Lower lobe of right lung (tissue), 2 donors: ENCODE measurements at regions not wholly inside any gene's neighbourhood (a gene's known extent, or its start where the extent isn't known, plus 50 kb on each side); places are given as distances from the start of the nearest gene placed in this dataset.

Experiments used
- ATAC-seq, 2 donors: fragments of 200-7000 bp; cut with Tn5 transposase; one replicate each; pipeline ENCODE4 v1.9.1; 2020 to 2022; ENCODE audit warnings: mild to moderate bottlenecking in 2 of 2, moderate library complexity in 2 of 2
- DNase-seq: peaks from one replicate; pipeline ENCODE4 v3.0.0-alpha.2; 2020
- H3K27ac ChIP-seq: fragments of 200-600 bp; one replicate; pipeline ENCODE4 v1.8.0; 2022
- H3K27me3 ChIP-seq: fragments of 200-600 bp; one replicate; pipeline ENCODE4 v1.8.0; 2022; ENCODE audit warnings: low read depth
- H3K36me3 ChIP-seq: fragments of 200-600 bp; one replicate; pipeline ENCODE4 v1.8.0; 2022; ENCODE audit warnings: mild to moderate bottlenecking
- H3K4me1 ChIP-seq: fragments of 200-600 bp; one replicate; pipeline ENCODE4 v1.8.0; 2022
- H3K4me3 ChIP-seq: fragments of 200-600 bp; one replicate; pipeline ENCODE4 v1.8.0; 2022; ENCODE audit warnings: mild to moderate bottlenecking
- H3K9me3 ChIP-seq: fragments of 200-600 bp; one replicate; pipeline ENCODE4 v1.8.0; 2022
- intact Hi-C: fragments of 100-400 bp; cut with DNase I; formaldehyde crosslinking; loops from one replicate; pipeline ENCODE4 v1.11.0; 2022
- TF ChIP-seq, protein P1 (sequence below): fragments of 200-600 bp; IDR thresholded peaks from one replicate; pipeline ENCODE4 v1.8.0; 2022; ENCODE audit warnings: antibody characterized with exemption, mild to moderate bottlenecking
- donor health status: DM: no; HTN: yes; CAD: no; lungs with severe emphysema.

DNA sequence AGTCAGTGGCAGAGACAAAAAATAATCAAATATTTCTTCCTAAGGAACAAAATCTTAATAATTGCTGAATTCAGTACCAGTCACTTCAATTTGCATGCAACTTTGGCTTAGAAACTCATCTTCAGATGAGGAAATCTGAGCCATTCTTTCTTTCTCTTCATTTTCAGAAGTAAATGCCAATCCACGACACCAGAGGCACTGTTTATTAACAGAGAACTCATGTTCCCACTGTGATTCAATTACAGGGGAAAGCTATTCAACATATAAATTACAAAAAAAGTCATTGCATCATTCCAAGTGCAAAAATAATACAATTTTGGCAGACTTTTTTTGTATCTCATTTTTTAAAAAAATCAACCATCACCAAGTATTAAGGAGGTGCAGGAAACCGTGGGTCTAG, 816.1 kb upstream of the TMEM132C start:
- Histone ChIP-seq H3K27me3 (peaks cover 28% of the 10 kb centered on the region), H3K4me3 (no peak overlapping the region), H3K36me3 (no peaks in the 10 kb centered on the region), H3K4me1 (no peaks in the 10 kb centered on the region), H3K9me3 (no peaks in the 10 kb centered on the region), H3K27ac (no peak overlapping the region)
- DNase-seq (no peak), ATAC-seq (no peak)
- TF ChIP-seq, protein P1, sequence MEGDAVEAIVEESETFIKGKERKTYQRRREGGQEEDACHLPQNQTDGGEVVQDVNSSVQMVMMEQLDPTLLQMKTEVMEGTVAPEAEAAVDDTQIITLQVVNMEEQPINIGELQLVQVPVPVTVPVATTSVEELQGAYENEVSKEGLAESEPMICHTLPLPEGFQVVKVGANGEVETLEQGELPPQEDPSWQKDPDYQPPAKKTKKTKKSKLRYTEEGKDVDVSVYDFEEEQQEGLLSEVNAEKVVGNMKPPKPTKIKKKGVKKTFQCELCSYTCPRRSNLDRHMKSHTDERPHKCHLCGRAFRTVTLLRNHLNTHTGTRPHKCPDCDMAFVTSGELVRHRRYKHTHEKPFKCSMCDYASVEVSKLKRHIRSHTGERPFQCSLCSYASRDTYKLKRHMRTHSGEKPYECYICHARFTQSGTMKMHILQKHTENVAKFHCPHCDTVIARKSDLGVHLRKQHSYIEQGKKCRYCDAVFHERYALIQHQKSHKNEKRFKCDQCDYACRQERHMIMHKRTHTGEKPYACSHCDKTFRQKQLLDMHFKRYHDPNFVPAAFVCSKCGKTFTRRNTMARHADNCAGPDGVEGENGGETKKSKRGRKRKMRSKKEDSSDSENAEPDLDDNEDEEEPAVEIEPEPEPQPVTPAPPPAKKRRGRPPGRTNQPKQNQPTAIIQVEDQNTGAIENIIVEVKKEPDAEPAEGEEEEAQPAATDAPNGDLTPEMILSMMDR = no peak
- intact Hi-C loops = no loop called here

- Histone ChIP-seq H3K36me3 (no peaks in the 10 kb centered on the region), H3K9me3 (no peaks in the 10 kb centered on the region), H3K4me3 (no peak overlapping the region), H3K27ac (no peak overlapping the region), H3K4me1 (no peaks in the 10 kb centered on the region), H3K27me3 (peaks cover 37% of the 10 kb centered on the region)
- ATAC-seq (peak; percentile 23 to 46), DNase-seq (no peak)
- intact Hi-C loops = no loop called here
- TF ChIP-seq, protein P1 = no peak
Measured at GRCh38 chr12:127455347-127456265, 811.4 kb upstream of the TMEM132C start.

DNA sequence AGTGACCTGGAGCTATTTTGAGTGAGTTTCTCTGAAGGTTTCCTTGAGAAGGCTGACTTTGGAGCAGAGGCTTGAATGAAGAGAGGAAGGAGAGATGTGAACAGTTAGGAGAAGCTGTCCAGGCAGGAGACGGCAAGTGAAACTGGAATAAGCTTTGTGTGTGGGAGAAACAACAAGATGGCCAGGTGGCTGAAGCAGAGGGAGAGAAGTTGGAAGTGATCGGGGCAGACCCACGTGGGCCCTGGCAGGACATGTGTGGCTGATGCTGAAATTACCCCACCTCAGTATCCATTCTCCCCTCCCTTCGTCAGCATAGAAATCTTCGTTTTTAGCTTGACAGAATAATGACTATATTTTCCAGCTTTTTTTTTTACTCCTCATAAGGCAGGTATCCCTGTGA, 809.2 kb upstream of the TMEM132C start:
- no peak for ATAC-seq
- intact Hi-C loops = no loop called here

GRCh38 chr12:127459166-127459565, 807.8 kb upstream of the TMEM132C start:
- no peak for ATAC-seq
- intact Hi-C loops = no loop called here
- H3K36me3 ChIP-seq = no peaks in the 10 kb centered on the region
- no peak overlapping the region for H3K4me3 ChIP-seq
- DNase-seq = no peak
- TF ChIP-seq, protein P1 = no peak
- H3K27me3 ChIP-seq = peaks cover 25% of the 10 kb centered on the region
- no peaks in the 10 kb centered on the region for H3K4me1 ChIP-seq
- H3K9me3 ChIP-seq = no peaks in the 10 kb centered on the region
- no peak overlapping the region for H3K27ac ChIP-seq

More for the DNA sequence above, 809.2 kb upstream of the TMEM132C start:
- no peak overlapping the region for H3K4me3 ChIP-seq
- DNase-seq = no peak
- no peaks in the 10 kb centered on the region for H3K4me1 ChIP-seq
- H3K9me3 ChIP-seq = no peaks in the 10 kb centered on the region
- TF ChIP-seq, protein P1 = no peak
- no peaks in the 10 kb centered on the region for H3K36me3 ChIP-seq
- no peak overlapping the region for H3K27ac ChIP-seq
- H3K27me3 ChIP-seq = peaks cover 37% of the 10 kb centered on the region

GRCh38 chr12:127459687-127460086, 807.3 kb upstream of the TMEM132C start:
- Histone ChIP-seq H3K27me3 (peaks cover 20% of the 10 kb centered on the region), H3K9me3 (no peaks in the 10 kb centered on the region), H3K27ac (no peak overlapping the region), H3K4me3 (no peak overlapping the region), H3K4me1 (no peaks in the 10 kb centered on the region), H3K36me3 (no peaks in the 10 kb centered on the region)
- intact Hi-C loops = no loop called here
- ATAC-seq = no peak
- no peak for DNase-seq
- TF ChIP-seq, protein P1 = no peak
